ENCODE measurements at regions not wholly inside any gene's neighbourhood (a gene's known extent, or its start where the extent isn't known, plus 50 kb on each side); places are given as distances from the start of the nearest gene placed in this dataset.
"Not testable (repeated sequence)": the region's sequence is repeated elsewhere in the genome, so short reads cannot be mapped to it uniquely, and the experiment has no call there.

DNA sequence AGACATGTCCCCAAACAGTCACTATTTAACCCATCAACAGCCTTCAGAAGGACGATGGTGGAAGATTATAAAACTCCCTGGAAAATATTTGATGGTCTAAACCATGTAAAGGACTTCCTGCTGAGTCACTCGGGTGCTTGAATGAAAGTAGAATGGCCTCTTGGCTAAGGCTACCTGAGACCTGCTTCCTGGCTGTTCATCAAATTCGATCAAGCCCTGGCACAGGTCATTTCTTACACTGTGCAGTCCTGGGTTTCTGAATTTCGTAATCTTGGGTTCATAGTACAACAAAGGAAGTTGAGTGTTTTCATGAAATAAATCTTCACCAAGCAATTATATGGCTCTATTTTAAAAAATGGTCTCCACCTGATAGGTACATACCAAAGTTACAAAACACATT, 260.3 kb upstream of the RNF32 start:
- TF ChIP-seq, protein P1, sequence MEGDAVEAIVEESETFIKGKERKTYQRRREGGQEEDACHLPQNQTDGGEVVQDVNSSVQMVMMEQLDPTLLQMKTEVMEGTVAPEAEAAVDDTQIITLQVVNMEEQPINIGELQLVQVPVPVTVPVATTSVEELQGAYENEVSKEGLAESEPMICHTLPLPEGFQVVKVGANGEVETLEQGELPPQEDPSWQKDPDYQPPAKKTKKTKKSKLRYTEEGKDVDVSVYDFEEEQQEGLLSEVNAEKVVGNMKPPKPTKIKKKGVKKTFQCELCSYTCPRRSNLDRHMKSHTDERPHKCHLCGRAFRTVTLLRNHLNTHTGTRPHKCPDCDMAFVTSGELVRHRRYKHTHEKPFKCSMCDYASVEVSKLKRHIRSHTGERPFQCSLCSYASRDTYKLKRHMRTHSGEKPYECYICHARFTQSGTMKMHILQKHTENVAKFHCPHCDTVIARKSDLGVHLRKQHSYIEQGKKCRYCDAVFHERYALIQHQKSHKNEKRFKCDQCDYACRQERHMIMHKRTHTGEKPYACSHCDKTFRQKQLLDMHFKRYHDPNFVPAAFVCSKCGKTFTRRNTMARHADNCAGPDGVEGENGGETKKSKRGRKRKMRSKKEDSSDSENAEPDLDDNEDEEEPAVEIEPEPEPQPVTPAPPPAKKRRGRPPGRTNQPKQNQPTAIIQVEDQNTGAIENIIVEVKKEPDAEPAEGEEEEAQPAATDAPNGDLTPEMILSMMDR (IDR thresholded peaks at IDR 0.05; ENCODE audit: low read depth, low read length, missing control alignments), result no peak
- in situ Hi-C loops (cut with HindIII; ENCODE audit: low sequenced_read_pairs), result no loop called here
- no peak overlapping the region for H3K4me3 ChIP-seq (ENCODE audit: low read depth, low read length)
- no peak for DNase-seq (ENCODE audit: low read depth)

DNA sequence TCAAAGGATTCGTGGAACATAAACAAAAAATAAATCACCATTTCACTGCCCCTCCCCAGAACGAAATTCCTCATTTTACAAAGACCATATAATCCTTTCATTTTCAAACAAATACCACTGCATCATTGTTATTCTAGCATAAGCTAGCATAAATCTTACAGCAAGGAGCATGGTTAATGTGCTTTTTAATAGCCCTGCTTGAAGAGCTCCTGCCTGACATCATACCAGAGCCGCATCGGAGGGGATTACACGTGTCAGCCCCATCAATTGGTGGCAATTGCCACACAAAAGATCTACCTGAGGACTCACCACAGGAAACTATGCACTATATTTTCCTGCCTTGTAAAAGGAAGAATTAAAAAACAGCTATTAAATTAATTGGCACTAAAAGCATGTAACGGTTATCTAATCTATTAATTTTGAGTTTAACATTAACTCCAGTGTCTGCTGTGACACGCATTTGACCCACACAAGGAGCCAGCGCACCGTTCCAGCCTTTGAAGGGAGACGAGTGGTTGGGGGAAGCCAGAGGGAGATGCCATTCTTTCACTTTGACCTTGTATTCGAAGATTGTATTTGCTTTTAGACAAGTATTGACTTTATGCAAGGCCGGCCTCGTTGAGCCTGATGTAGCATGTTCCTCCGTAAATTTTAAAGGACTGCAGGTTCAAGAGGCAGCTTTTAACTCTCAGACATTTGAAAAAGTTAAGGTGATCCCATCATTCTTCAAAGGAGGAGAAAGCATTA, 261.1 kb upstream of the RNF32 start:
- in situ Hi-C loops (cut with HindIII; ENCODE audit: low sequenced_read_pairs), result no loop called here
- TF ChIP-seq, protein P1 (IDR thresholded peaks at IDR 0.05; ENCODE audit: low read depth, low read length, missing control alignments), result no peak
- no peak overlapping the region for H3K4me3 ChIP-seq (ENCODE audit: low read depth, low read length)
- DNase-seq (ENCODE audit: low read depth), result no peak

GRCh38 chr7:156378806-156379205, 261.8 kb upstream of the RNF32 start:
- H3K4me3 ChIP-seq (ENCODE audit: low read depth, low read length), result no peak overlapping the region
- in situ Hi-C loops (cut with HindIII; ENCODE audit: low sequenced_read_pairs), result no loop called here
- TF ChIP-seq, protein P1 (IDR thresholded peaks at IDR 0.05; ENCODE audit: low read depth, low read length, missing control alignments), result no peak
- DNase-seq (ENCODE audit: low read depth), result no peak

DNA sequence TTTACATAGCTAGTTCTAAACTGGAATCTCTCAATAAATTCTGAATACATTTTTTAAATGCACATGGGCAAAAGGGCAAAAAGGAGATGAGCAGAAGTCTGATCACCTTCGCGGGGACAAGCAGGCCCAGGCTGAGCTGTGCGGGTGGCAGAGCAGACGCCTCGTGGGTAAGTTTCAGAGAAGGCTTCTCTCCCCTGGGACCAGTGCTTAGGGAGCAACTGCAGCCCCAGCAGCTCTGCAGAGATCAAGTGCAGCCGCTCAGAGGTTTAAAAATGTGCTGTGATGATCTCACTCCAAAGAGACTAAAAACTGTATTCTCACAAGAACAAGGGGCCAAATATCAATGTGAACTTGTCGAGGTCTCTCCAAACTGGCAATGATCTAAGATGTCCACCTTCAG, 264.3 kb upstream of the RNF32 start:
- TF ChIP-seq, protein P1 (IDR thresholded peaks at IDR 0.05; ENCODE audit: low read depth, low read length, missing control alignments), result no peak
- DNase-seq (ENCODE audit: low read depth), result no peak
- H3K4me3 ChIP-seq (ENCODE audit: low read depth, low read length), result no peak overlapping the region
- in situ Hi-C loops (cut with HindIII; ENCODE audit: low sequenced_read_pairs), result no loop called here

DNA sequence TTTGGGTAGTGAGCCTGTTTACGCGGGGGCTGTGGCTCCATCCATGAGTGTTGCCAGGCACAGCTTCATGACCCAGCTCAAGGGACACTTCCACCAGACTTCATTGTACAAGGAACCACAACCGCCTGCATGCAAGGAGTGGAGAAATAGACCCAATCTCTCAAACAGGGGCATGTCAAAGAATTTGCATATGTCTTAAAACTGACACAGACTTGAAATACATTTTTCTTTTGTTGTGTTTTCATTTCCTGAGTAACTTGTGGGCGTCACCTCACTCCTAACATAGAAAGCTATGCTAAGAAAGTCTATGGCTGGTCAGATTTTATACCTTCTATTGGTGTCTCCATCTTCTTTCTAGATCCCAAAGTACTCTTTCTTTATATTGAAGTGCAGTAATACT, 266.2 kb upstream of the RNF32 start:
- TF ChIP-seq, protein P1 (IDR thresholded peaks at IDR 0.05; ENCODE audit: low read depth, low read length, missing control alignments), result no peak
- no peak overlapping the region for H3K4me3 ChIP-seq (ENCODE audit: low read depth, low read length)
- no peak for DNase-seq (ENCODE audit: low read depth)
- in situ Hi-C loops (cut with HindIII; ENCODE audit: low sequenced_read_pairs), result no loop called here

DNA sequence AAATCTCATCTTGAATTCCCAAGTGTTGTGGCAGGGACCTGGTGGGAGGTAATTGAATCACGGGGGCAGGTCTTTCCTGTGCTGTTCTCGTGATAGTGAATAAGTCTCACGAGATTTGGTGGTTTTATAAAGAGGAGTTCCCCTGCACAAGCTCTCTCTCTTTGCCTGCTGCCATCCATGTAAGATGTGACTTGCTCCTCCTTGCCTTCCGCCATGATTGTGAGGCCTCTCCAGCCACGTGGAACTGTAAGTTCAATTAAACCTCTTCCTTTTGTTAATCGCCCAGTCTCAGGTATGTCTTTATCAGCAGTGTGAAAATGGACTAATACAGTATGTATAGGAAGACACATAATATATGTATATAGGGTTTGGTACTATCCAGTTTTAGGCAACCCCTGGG, 270.6 kb upstream of the RNF32 start:
- H3K4me3 ChIP-seq (ENCODE audit: low read depth, low read length); in situ Hi-C loops (cut with HindIII; ENCODE audit: low sequenced_read_pairs); DNase-seq (ENCODE audit: low read depth): not testable (repeated sequence)

GRCh38 chr7:156368053-156368843, 272.3 kb upstream of the RNF32 start:
- no peak overlapping the region for H3K4me3 ChIP-seq (ENCODE audit: low read depth, low read length)
- TF ChIP-seq, protein P1 (IDR thresholded peaks at IDR 0.05; ENCODE audit: low read depth, low read length, missing control alignments), result no peak
- in situ Hi-C loops (cut with HindIII; ENCODE audit: low sequenced_read_pairs), result no loop called here
- DNase-seq (ENCODE audit: low read depth), result no peak

Data from astrocyte of the cerebellum (primary cell).